ENCODE measurements at regions not wholly inside any gene's neighbourhood (a gene's known extent, or its start where the extent isn't known, plus 50 kb on each side); places are given as distances from the start of the nearest gene placed in this dataset.

GRCh38 chr13:78998630-78999315, 339.8 kb upstream of the OBI1 start:
- no peak for TF ChIP-seq EZH2 (IDR thresholded peaks at IDR 0.05; ENCODE audit: insufficient read depth, poor library complexity, severe bottlenecking)
- TF ChIP-seq EZH2phosphoT487 (IDR thresholded peaks at IDR 0.05; ENCODE audit: insufficient read depth, low read depth), result no peak
